HepG2 (cell line): ENCODE measurements at regions not wholly inside any gene's neighbourhood (a gene's known extent, or its start where the extent isn't known, plus 50 kb on each side); places are given as distances from the start of the nearest gene placed in this dataset.

Experiments
- ATAC-seq: fragments of 200-7000 bp; cut with Tn5 transposase; 3 replicates; pipeline ENCODE4 v1.9.1; 2020; ENCODE audit warnings: mild to moderate bottlenecking, moderate library complexity
- BruUV-seq: library from RNA; stranded (reverse); fragments of 400-500 nt; replicated peaks from 2 replicates; lab custom pipeline; 2021; lab: Mats Ljungman, UMichigan
- CTCF ChIA-PET: fragments of 300-600 bp; formaldehyde crosslinking; extraction: SDS; loops from one replicate; lab custom pipeline; 2021; ENCODE audit warnings: low total read pairs, inconsistent platforms, low intra/inter-chr PET ratio; lab: Yijun Ruan, JAX
- POLR2A ChIA-PET: fragments of 350-600 bp; sonication (Branson Sonifier 250); formaldehyde crosslinking; loops from one replicate; lab custom pipeline; 2020; ENCODE audit warnings: antibody characterized with exemption, inconsistent platforms; lab: Yijun Ruan, JAX
- DNase-seq: peaks from one replicate; pipeline ENCODE4 v3.0.0-alpha.2; 2015; ENCODE audit warnings: low spot score
- FAIRE-seq: peaks from 3 replicates; lab custom pipeline; 2011; peaks lifted over from hg19 to GRCh38; lab: Jason Lieb, UNC
- H2AFZ ChIP-seq: one replicate; pipeline ENCODE4 v1.6.1; 2011; ENCODE audit warnings: low read length, inconsistent platforms
- H3K27ac ChIP-seq: fragments of 300-600 bp; 3 replicates; pipeline ENCODE4 v1.8.0; 2011; ENCODE audit warnings: mixed run types, mild to moderate bottlenecking, mixed read lengths, low read length, inconsistent platforms; ENCODE audit not compliant: insufficient read depth; ENCODE audit errors: extremely low read length
- H3K27me3 ChIP-seq, 2 experiments: fragments of 200-600 bp in 1 of 2; 2 replicates in 1 of 2; 3 replicates in 1 of 2; pipeline versions ENCODE4 v1.6.0 to v1.8.0; 2011; ENCODE audit warnings: low read length in 2 of 2, mild to moderate bottlenecking in 2 of 2, moderate library complexity in 2 of 2, inconsistent platforms in 1 of 2; ENCODE audit not compliant: insufficient read depth in 2 of 2, control insufficient read depth in 1 of 2
- H3K36me3 ChIP-seq, 2 experiments: fragments of 200-600 bp in 1 of 2; replicated peaks in 1 of 2; 2 replicates in 1 of 2; 3 replicates in 1 of 2; pipeline versions ENCODE4 v1.5.1 to v1.8.0; 2011; ENCODE audit warnings: low read length in 2 of 2, inconsistent platforms in 1 of 2; ENCODE audit not compliant: insufficient read depth in 2 of 2, control insufficient read depth in 1 of 2
- H3K4me1 ChIP-seq: 2 replicates; pipeline ENCODE4 v1.5.1; 2012; ENCODE audit warnings: low read length, inconsistent platforms; ENCODE audit not compliant: insufficient read depth
- H3K4me2 ChIP-seq: 2 replicates; pipeline ENCODE4 v1.6.0; 2011; ENCODE audit warnings: low read depth, low read length, inconsistent platforms
- H3K4me3 ChIP-seq, 3 experiments: fragments of 200-600 bp in 1 of 3; sonication (generic), shearing (Covaris generic) in 1 of 3; replicated peaks in 1 of 3; 2 replicates each; pipeline ENCODE4 v1.5.1; 2011 to 2016; ENCODE audit warnings: low read length in 3 of 3, inconsistent platforms in 2 of 3, low read depth in 2 of 3, mild to moderate bottlenecking in 2 of 3, control low read depth in 1 of 3, mixed read lengths in 1 of 3; ENCODE audit not compliant: insufficient read depth in 1 of 3
- H3K79me2 ChIP-seq: one replicate; pipeline ENCODE4 v1.6.1; 2011; ENCODE audit warnings: low read length, inconsistent platforms; ENCODE audit not compliant: insufficient read depth
- H3K9ac ChIP-seq: 2 replicates; pipeline ENCODE4 v1.6.0; 2011; ENCODE audit warnings: mild to moderate bottlenecking, low read depth, low read length, inconsistent platforms; ENCODE audit not compliant: insufficient read depth
- H3K9me3 ChIP-seq: 2 replicates; pipeline ENCODE4 v1.5.1; 2012; ENCODE audit warnings: mild to moderate bottlenecking, low read length
- H4K20me1 ChIP-seq: 2 replicates; pipeline ENCODE4 v1.6.0; 2011; ENCODE audit warnings: inconsistent platforms, mild to moderate bottlenecking, low read length, moderate library complexity; ENCODE audit not compliant: insufficient read depth
- CENPT ChIP-seq: sonication (generic); formaldehyde crosslinking; IDR thresholded peaks from 2 replicates; pipeline ENCODE4 v1.8.0; 2022; ENCODE audit warnings: low read depth, mild to moderate bottlenecking, moderate library complexity, missing genetic modification reagents
- EZH2 ChIP-seq: conservative IDR thresholded peaks from 2 replicates; pipeline ENCODE4 v1.6.1; 2012; ENCODE audit warnings: mild to moderate bottlenecking, low read depth, low read length, moderate library complexity
- YEATS2 ChIP-seq: sonication (generic); formaldehyde crosslinking; IDR thresholded peaks from 2 replicates; pipeline ENCODE4 v1.4.0; 2020; ENCODE audit warnings: missing genetic modification reagents, borderline replicate concordance
- ZC3H4 ChIP-seq: sonication (generic); formaldehyde crosslinking; IDR thresholded peaks from 2 replicates; pipeline ENCODE4 v1.4.0; 2020; ENCODE audit warnings: missing genetic modification reagents, borderline replicate concordance
- ZNF160 ChIP-seq: sonication (generic); formaldehyde crosslinking; IDR thresholded peaks from 2 replicates; pipeline ENCODE4 v1.8.0; 2022; ENCODE audit warnings: mild to moderate bottlenecking, inconsistent platforms, missing genetic modification reagents
- ZNF292 ChIP-seq: sonication (generic); formaldehyde crosslinking; IDR thresholded peaks from 2 replicates; pipeline ENCODE4 v1.8.1; 2022; ENCODE audit warnings: mild to moderate bottlenecking, low read depth, missing genetic modification reagents, borderline replicate concordance
- ZNF546 ChIP-seq: sonication (generic); formaldehyde crosslinking; conservative IDR thresholded peaks from 2 replicates; pipeline ENCODE4 v1.8.1; 2023; ENCODE audit warnings: mild to moderate bottlenecking, missing genetic modification reagents
- ZNF614 ChIP-seq: IDR thresholded peaks from 2 replicates; pipeline ENCODE4 v1.6.1; 2018; ENCODE audit warnings: missing biosample characterization, missing genetic modification reagents, inconsistent platforms, borderline replicate concordance
- WGBS: methylation state at CpG from one replicate; pipeline ENCODE4 v1.1.6; 2017; ENCODE audit warnings: low lambda C conversion rate; 5-methylcytosine and 5-hydroxymethylcytosine counted together
- in situ Hi-C: cut with HindIII; loops from 2 replicates; pipeline ENCODE4 v1.10.0; 2017; ENCODE audit warnings: low pct_unique_long_range_greater_than_20kb; ENCODE audit not compliant: extremely low pct_ligation_motif_present
- intact Hi-C: fragments of 100-400 bp; cut with micrococcal nuclease; formaldehyde crosslinking; loops from one replicate; pipeline ENCODE4 v1.10.0; 2022; ENCODE audit not compliant: unreplicated experiment
- TF ChIP-seq, protein P1 (sequence below): sonication (generic); formaldehyde crosslinking; IDR thresholded peaks from 2 replicates; pipeline ENCODE4 v1.5.0; 2020; ENCODE audit warnings: missing genetic modification reagents
- TF ChIP-seq, protein P2 (sequence below): IDR thresholded peaks from 2 replicates; pipeline ENCODE4 v1.6.1; 2016; ENCODE audit warnings: control low read depth
- TF ChIP-seq, protein P3 (sequence below): sonication (generic); formaldehyde crosslinking; IDR thresholded peaks from 2 replicates; pipeline ENCODE4 v1.5.1; 2020; ENCODE audit warnings: missing genetic modification reagents, mild to moderate bottlenecking, borderline replicate concordance
- TF ChIP-seq, protein P4 (sequence below): sonication (generic); formaldehyde crosslinking; IDR thresholded peaks from 2 replicates; pipeline ENCODE4 v1.8.0; 2022; ENCODE audit warnings: mild to moderate bottlenecking, missing genetic modification reagents, moderate library complexity

DNA sequence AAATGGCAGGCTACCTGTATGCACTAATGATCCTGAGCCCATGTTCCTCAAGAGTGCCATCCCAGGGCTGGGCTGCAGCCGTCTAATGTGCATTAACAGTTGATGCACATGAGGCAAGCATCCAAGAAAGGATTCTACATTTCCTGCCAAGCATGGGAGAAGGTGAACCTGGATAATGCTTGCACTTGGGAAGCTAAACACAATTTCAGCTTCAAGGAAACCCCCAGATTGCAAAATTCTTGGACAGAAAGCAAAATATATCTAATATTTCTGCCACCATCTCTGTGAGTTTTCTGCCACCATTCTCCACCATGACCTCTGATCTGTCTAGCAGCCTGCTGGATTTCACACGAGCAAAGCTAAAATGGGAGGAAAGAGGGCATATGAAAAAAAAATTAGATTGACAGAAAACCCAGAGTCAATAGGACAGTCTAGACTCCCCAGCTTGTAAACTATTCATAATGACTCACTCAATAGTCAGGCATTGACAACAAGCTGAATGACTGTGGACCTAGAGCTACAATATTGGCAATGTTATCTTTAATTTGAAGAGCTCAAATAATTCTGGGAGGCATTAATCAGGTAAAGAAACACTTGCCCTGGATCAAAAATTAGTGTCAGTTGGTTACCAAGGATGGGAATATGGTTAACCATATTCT is 91.9 kb upstream of the BCL2L14 start:
- Histone ChIP-seq H3K27me3 (peaks cover 0 to 10% of the 10 kb centered on the region in 2 experiments; a peak in 1 of 5 replicates), H3K9me3 (no peaks in the 10 kb centered on the region), H3K9ac (no peak overlapping the region), H4K20me1 (no peaks in the 10 kb centered on the region), H3K36me3 (no peaks in the 10 kb centered on the region), H3K27ac (no peak overlapping the region), H2AFZ (no peak overlapping the region), H3K79me2 (no peaks in the 10 kb centered on the region), H3K4me1 (no peaks in the 10 kb centered on the region), H3K4me3 (no peak overlapping the region), H3K4me2 (no peak overlapping the region)
- ChIA-PET POLR2A (no interaction called here), CTCF (no interaction called here)
- TF ChIP-seq, protein P1, sequence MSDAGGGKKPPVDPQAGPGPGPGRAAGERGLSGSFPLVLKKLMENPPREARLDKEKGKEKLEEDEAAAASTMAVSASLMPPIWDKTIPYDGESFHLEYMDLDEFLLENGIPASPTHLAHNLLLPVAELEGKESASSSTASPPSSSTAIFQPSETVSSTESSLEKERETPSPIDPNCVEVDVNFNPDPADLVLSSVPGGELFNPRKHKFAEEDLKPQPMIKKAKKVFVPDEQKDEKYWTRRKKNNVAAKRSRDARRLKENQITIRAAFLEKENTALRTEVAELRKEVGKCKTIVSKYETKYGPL = no peak
- no peak for TF ChIP-seq ZC3H4
- TF ChIP-seq, protein P2, sequence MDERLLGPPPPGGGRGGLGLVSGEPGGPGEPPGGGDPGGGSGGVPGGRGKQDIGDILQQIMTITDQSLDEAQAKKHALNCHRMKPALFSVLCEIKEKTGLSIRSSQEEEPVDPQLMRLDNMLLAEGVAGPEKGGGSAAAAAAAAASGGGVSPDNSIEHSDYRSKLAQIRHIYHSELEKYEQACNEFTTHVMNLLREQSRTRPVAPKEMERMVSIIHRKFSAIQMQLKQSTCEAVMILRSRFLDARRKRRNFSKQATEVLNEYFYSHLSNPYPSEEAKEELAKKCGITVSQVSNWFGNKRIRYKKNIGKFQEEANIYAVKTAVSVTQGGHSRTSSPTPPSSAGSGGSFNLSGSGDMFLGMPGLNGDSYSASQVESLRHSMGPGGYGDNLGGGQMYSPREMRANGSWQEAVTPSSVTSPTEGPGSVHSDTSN = no peak
- no peak for TF ChIP-seq ZNF614 (CRISPR knock-in tag)
- TF ChIP-seq, protein P3, sequence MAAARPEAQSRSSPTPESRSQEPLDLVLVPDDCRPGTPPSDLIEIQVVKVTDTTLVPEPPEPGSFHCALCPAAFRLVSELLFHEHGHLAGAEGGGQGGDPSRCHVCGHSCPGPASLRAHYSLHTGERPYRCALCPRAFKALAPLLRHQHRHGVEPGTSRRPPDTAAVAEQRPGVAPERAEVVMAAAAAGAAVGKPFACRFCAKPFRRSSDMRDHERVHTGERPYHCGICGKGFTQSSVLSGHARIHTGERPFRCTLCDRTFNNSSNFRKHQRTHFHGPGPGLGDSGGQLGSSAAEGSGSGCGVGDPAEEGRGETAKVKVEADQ (CRISPR knock-in tag) = no peak
- no peak for TF ChIP-seq CENPT (CRISPR knock-in tag)
- TF ChIP-seq ZNF546 (CRISPR knock-in tag) = no peak
- no peak for TF ChIP-seq ZNF292 (CRISPR knock-in tag)
- TF ChIP-seq, protein P4, sequence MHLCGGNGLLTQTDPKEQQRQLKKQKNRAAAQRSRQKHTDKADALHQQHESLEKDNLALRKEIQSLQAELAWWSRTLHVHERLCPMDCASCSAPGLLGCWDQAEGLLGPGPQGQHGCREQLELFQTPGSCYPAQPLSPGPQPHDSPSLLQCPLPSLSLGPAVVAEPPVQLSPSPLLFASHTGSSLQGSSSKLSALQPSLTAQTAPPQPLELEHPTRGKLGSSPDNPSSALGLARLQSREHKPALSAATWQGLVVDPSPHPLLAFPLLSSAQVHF = no peak
- no peak for TF ChIP-seq YEATS2 (CRISPR knock-in tag)
- no peak for TF ChIP-seq ZNF160 (CRISPR knock-in tag)
- no peak for TF ChIP-seq EZH2
- WGBS = 6% methylated on average over 2 of the region's 2 CpGs
- DNase-seq = no peak
- intact Hi-C loops = no loop called here
- no TSS peak for BruUV-seq
- no peak for FAIRE-seq
- no peak for ATAC-seq
- in situ Hi-C loops = no loop called here
